ENCODE measurements at regions not wholly inside any gene's neighbourhood (a gene's known extent, or its start where the extent isn't known, plus 50 kb on each side); places are given as distances from the start of the nearest gene placed in this dataset.

- no peak overlapping the region for H3K4me3 ChIP-seq (ENCODE audit: low read depth, low read length)
- no peak for TF ChIP-seq CTCF (IDR thresholded peaks at IDR 0.05; ENCODE audit: borderline replicate concordance, insufficient read depth, low read depth, low read length)
Measured at GRCh38 chr6:67219346-67219745, 1415.7 kb upstream of the ADGRB3 start.

GRCh38 chr6:67212584-67212983, 1422.5 kb upstream of the ADGRB3 start:
- H3K4me3 ChIP-seq (ENCODE audit: low read depth, low read length), result no peak overlapping the region
- TF ChIP-seq CTCF (IDR thresholded peaks at IDR 0.05; ENCODE audit: borderline replicate concordance, insufficient read depth, low read depth, low read length), result no peak

- no peak overlapping the region for H3K4me3 ChIP-seq (ENCODE audit: low read depth, low read length)
- no peak for TF ChIP-seq CTCF (IDR thresholded peaks at IDR 0.05; ENCODE audit: borderline replicate concordance, insufficient read depth, low read depth, low read length)
Measured at GRCh38 chr6:67210450-67210849, 1424.6 kb upstream of the ADGRB3 start.

GRCh38 chr6:67201563-67201962, 1433.5 kb upstream of the ADGRB3 start:
- TF ChIP-seq CTCF (IDR thresholded peaks at IDR 0.05; ENCODE audit: borderline replicate concordance, insufficient read depth, low read depth, low read length), result no peak
- no peak overlapping the region for H3K4me3 ChIP-seq (ENCODE audit: low read depth, low read length)

GRCh38 chr6:67200626-67201403, 1434.3 kb upstream of the ADGRB3 start:
- no peak for TF ChIP-seq CTCF (IDR thresholded peaks at IDR 0.05; ENCODE audit: borderline replicate concordance, insufficient read depth, low read depth, low read length)
- H3K4me3 ChIP-seq (ENCODE audit: low read depth, low read length), result no peak overlapping the region

- TF ChIP-seq CTCF (IDR thresholded peaks at IDR 0.05; ENCODE audit: borderline replicate concordance, insufficient read depth, low read depth, low read length), result no peak
- no peak overlapping the region for H3K4me3 ChIP-seq (ENCODE audit: low read depth, low read length)
Measured at GRCh38 chr6:67199425-67199824, 1435.7 kb upstream of the ADGRB3 start.

GRCh38 chr6:67190733-67191132, 1444.3 kb upstream of the ADGRB3 start:
- TF ChIP-seq CTCF (IDR thresholded peaks at IDR 0.05; ENCODE audit: borderline replicate concordance, insufficient read depth, low read depth, low read length), result no peak
- H3K4me3 ChIP-seq (ENCODE audit: low read depth, low read length), result no peak overlapping the region

Measured in GM12875 (cell line).